K562 (cell line): ENCODE measurements at regions not wholly inside any gene's neighbourhood (a gene's known extent, or its start where the extent isn't known, plus 50 kb on each side); places are given as distances from the start of the nearest gene placed in this dataset.

Experiments used
- ATAC-seq: fragments of 200-7000 bp; cut with Tn5 transposase; 3 replicates; pipeline ENCODE4 v1.9.1; 2020; ENCODE audit warnings: moderate library complexity
- BruUV-seq: library from RNA; stranded (reverse); fragments of 400-500 nt; replicated peaks from 2 replicates; lab custom pipeline; 2021; lab: Mats Ljungman, UMichigan
- CTCF ChIA-PET: fragments of 300-600 bp; formaldehyde crosslinking; extraction: SDS; loops from one replicate; lab custom pipeline; 2021; ENCODE audit warnings: low intra/inter-chr PET ratio; lab: Yijun Ruan, JAX
- POLR2A ChIA-PET: fragments of 300-600, 350-650 bp; sonication (Branson Sonifier 250); formaldehyde crosslinking; extraction: SDS; loops from one replicate; lab custom pipeline; 2021; ENCODE audit warnings: antibody characterized with exemption, inconsistent platforms; lab: Yijun Ruan, JAX
- DNase-seq, 4 experiments: peaks; one replicate each; pipeline versions ENCODE4 v3.0.0 to v3.0.0-alpha.2; 2011 to 2018; ENCODE audit warnings: low spot score in 3 of 4, mixed read lengths in 3 of 4; ENCODE audit errors: extremely low read depth in 1 of 4
- FAIRE-seq: peaks from 2 replicates; lab custom pipeline; 2011; peaks lifted over from hg19 to GRCh38; lab: Jason Lieb, UNC
- H2AFZ ChIP-seq: 2 replicates; pipeline ENCODE4 v1.6.0; 2011; ENCODE audit warnings: low read depth, low read length, control low read depth, inconsistent platforms
- H3K27ac ChIP-seq: fragments of 200-600 bp; 3 replicates; pipeline ENCODE4 v1.8.0; 2011; ENCODE audit warnings: low read depth, mild to moderate bottlenecking, control low read depth, inconsistent platforms, low read length, moderate library complexity, mixed read lengths; ENCODE audit errors: extremely low read depth
- H3K27me3 ChIP-seq, 2 experiments: fragments of 300-600 bp in 1 of 2; 2 replicates in 1 of 2; 3 replicates in 1 of 2; pipeline versions ENCODE4 v1.6.0 to v1.8.0; 2011; ENCODE audit warnings: inconsistent platforms in 2 of 2, low read length in 2 of 2, mild to moderate bottlenecking in 1 of 2, mixed read lengths in 1 of 2, moderate library complexity in 1 of 2; ENCODE audit not compliant: control insufficient read depth in 2 of 2, insufficient read depth in 2 of 2
- H3K36me3 ChIP-seq: fragments of 300-600 bp; 3 replicates; pipeline ENCODE4 v1.8.0; 2011; ENCODE audit warnings: mild to moderate bottlenecking, low read length, inconsistent platforms; ENCODE audit not compliant: control insufficient read depth, insufficient read depth
- H3K4me1 ChIP-seq, 2 experiments: fragments of 200-600 bp in 1 of 2; replicated peaks in 1 of 2; 2 replicates in 1 of 2; 3 replicates in 1 of 2; pipeline versions ENCODE4 v1.5.1 to v1.8.0; 2011; ENCODE audit warnings: inconsistent platforms in 2 of 2, low read length in 2 of 2, mild to moderate bottlenecking in 1 of 2, mixed read lengths in 1 of 2, moderate library complexity in 1 of 2; ENCODE audit not compliant: control insufficient read depth in 2 of 2, insufficient read depth in 2 of 2
- H3K4me2 ChIP-seq: 2 replicates; pipeline ENCODE4 v1.6.1; 2011; ENCODE audit warnings: low read length, control low read depth, inconsistent platforms, mixed read lengths; ENCODE audit not compliant: insufficient read depth
- H3K4me3 ChIP-seq: fragments of 200-600 bp; sonication (generic), shearing (Covaris generic); 2 replicates; pipeline ENCODE4 v1.5.1; 2016; ENCODE audit warnings: control low read depth, inconsistent platforms
- H3K79me2 ChIP-seq: fragments of 200-600 bp; 3 replicates; pipeline ENCODE4 v1.8.0; 2011; ENCODE audit warnings: low read length, inconsistent platforms; ENCODE audit not compliant: control insufficient read depth, insufficient read depth
- H3K9ac ChIP-seq, 2 experiments: 2 replicates each; pipeline versions ENCODE4 v1.6.0 to v1.6.1; 2011; ENCODE audit warnings: low read depth in 2 of 2, low read length in 2 of 2, control low read depth in 1 of 2, inconsistent platforms in 1 of 2, mild to moderate bottlenecking in 1 of 2, mixed read lengths in 1 of 2; ENCODE audit not compliant: insufficient read depth in 1 of 2
- H3K9me1 ChIP-seq: one replicate; pipeline ENCODE4 v1.6.0; 2011; ENCODE audit warnings: inconsistent platforms, mild to moderate bottlenecking, low read length, moderate library complexity; ENCODE audit not compliant: control insufficient read depth, insufficient read depth
- H3K9me3 ChIP-seq: replicated peaks from 2 replicates; pipeline ENCODE4 v1.5.1; 2011; ENCODE audit warnings: low read depth, low read length, inconsistent platforms; ENCODE audit not compliant: control insufficient read depth, insufficient read depth
- H4K20me1 ChIP-seq: replicated peaks from 2 replicates; pipeline ENCODE4 v1.6.1; 2011; ENCODE audit warnings: low read length, inconsistent platforms, mixed read lengths; ENCODE audit not compliant: control insufficient read depth, insufficient read depth
- AFF4 ChIP-seq: sonication (generic); formaldehyde crosslinking; IDR thresholded peaks from 2 replicates; pipeline ENCODE4 v1.8.0; 2023; ENCODE audit warnings: mild to moderate bottlenecking, missing genetic modification reagents
- KLF16 ChIP-seq: IDR thresholded peaks from 2 replicates; pipeline ENCODE4 v1.6.1; 2016; ENCODE audit warnings: antibody characterized with exemption
- LEF1 ChIP-seq: fragments of 450-650 bp; IDR thresholded peaks from 2 replicates; pipeline ENCODE4 v1.6.1; 2016; ENCODE audit warnings: mild to moderate bottlenecking
- NCOA2 ChIP-seq, 2 experiments: fragments of 450-650 bp; IDR thresholded peaks; 2 replicates each; pipeline ENCODE4 v1.6.1; 2018; ENCODE audit warnings: mild to moderate bottlenecking in 2 of 2, moderate library complexity in 1 of 2; ENCODE audit not compliant: partially characterized antibody in 2 of 2
- NCOA6 ChIP-seq: fragments of 450-650 bp; IDR thresholded peaks from 2 replicates; pipeline ENCODE4 v1.6.1; 2017; ENCODE audit warnings: mild to moderate bottlenecking
- PHTF2 ChIP-seq: fragments of 250-450 bp; sonication (Bioruptor Pico); IDR thresholded peaks from 2 replicates; pipeline ENCODE4 v1.5.0; 2021; ENCODE audit warnings: mild to moderate bottlenecking
- TEAD2 ChIP-seq: fragments of 450-650 bp; IDR thresholded peaks from 2 replicates; pipeline ENCODE4 v1.6.1; 2016; ENCODE audit warnings: missing genetic modification characterization, control low read depth, missing compliant biosample characterization
- ZNF518B ChIP-seq: fragments of 250-450 bp; sonication (Bioruptor Pico); IDR thresholded peaks from 2 replicates; pipeline ENCODE4 v1.5.0; 2021; ENCODE audit warnings: mild to moderate bottlenecking, moderate library complexity
- WGBS: fragments of 100-300 bp; shearing (Covaris generic); methylation state at CpG from one replicate; pipeline ENCODE4 v1.1.6; 2016; ENCODE audit warnings: low coverage, mixed read lengths; ENCODE audit not compliant: insufficient coverage; ENCODE audit errors: missing lambda C conversion rate; 5-methylcytosine and 5-hydroxymethylcytosine counted together
- in situ Hi-C: fragments of 300-500 bp; cut with MboI; formaldehyde crosslinking; loops from 4 replicates; pipeline ENCODE4 v1.15.0; 2018; ENCODE audit warnings: inconsistent platforms, mixed read lengths
- intact Hi-C: fragments of 100-400 bp; cut with micrococcal nuclease; formaldehyde crosslinking; loops from 2 replicates; pipeline ENCODE4 v1.14.2; 2022

DNA sequence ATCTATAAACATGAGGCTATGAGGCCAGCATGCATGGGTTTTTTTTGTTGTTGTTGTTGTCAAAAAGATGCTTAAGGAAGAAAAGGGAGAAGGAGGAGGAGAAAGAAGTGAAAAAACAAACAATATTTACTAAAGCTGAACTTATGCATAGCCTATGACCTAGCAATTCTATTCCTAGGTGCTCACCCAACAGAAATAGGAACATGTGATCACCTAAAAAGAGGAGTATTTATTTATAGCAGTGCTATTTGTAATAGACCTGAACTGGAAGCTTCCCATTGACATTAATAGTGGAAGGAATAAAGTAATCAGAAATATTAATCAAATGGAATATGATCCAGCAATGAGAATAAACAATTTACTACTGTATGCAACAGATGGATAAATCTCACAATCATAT, 156.5 kb upstream of the OLIG3 start (continued):
- TF ChIP-seq PHTF2 (no peak), NCOA2 (IDR thresholded peaks at IDR 0.05; ENCODE audit: partially characterized antibody in 2 of 2) (no peak)

GRCh38 chr6:137651178-137651577, 157.0 kb upstream of the OLIG3 start:
- peak; percentile 11 for FAIRE-seq
- ChIA-PET CTCF (interaction anchor here (0.6 kb wide), 1 partner anchor 1041 kb away, joined by 5 read pairs; no protein-coding TSS in a partner anchor), POLR2A (no interaction called here)
- Histone ChIP-seq H3K36me3 (no peaks in the 10 kb centered on the region), H4K20me1 (no peaks in the 10 kb centered on the region), H3K79me2 (no peaks in the 10 kb centered on the region), H3K27ac (no peak overlapping the region), H3K9me3 (no peaks in the 10 kb centered on the region; the same call in 1 of the 2 replicates), H2AFZ (no peak overlapping the region), H3K4me2 (no peak overlapping the region), H3K27me3 (no peaks in the 10 kb centered on the region), H3K4me1 (no peaks in the 10 kb centered on the region), H3K9me1 (no peaks in the 10 kb centered on the region), H3K4me3 (no peak overlapping the region), H3K9ac (no peak overlapping the region)
- 0% methylated on average over 4 of the region's 4 CpGs for WGBS
- BruUV-seq: no TSS peak
- intact Hi-C loops (no loop called here), in situ Hi-C loops (no loop called here)
- DNase-seq: no peak
- TF ChIP-seq NCOA6 (no peak), ZNF518B (CRISPR knock-in tag) (no peak), TEAD2 (no peak), KLF16 (no peak), AFF4 (CRISPR knock-in tag) (no peak), LEF1 (no peak)
- ATAC-seq: no peak
